8988T (cell line): ENCODE measurements at regions not wholly inside any gene's neighbourhood (a gene's known extent, or its start where the extent isn't known, plus 50 kb on each side); places are given as distances from the start of the nearest gene placed in this dataset.
"Not testable (repeated sequence)": the region's sequence is repeated elsewhere in the genome, so short reads cannot be mapped to it uniquely, and the experiment has no call there.

Experiments
- DNase-seq: peaks from one replicate; pipeline ENCODE4 v3.0.0; 2011

DNA sequence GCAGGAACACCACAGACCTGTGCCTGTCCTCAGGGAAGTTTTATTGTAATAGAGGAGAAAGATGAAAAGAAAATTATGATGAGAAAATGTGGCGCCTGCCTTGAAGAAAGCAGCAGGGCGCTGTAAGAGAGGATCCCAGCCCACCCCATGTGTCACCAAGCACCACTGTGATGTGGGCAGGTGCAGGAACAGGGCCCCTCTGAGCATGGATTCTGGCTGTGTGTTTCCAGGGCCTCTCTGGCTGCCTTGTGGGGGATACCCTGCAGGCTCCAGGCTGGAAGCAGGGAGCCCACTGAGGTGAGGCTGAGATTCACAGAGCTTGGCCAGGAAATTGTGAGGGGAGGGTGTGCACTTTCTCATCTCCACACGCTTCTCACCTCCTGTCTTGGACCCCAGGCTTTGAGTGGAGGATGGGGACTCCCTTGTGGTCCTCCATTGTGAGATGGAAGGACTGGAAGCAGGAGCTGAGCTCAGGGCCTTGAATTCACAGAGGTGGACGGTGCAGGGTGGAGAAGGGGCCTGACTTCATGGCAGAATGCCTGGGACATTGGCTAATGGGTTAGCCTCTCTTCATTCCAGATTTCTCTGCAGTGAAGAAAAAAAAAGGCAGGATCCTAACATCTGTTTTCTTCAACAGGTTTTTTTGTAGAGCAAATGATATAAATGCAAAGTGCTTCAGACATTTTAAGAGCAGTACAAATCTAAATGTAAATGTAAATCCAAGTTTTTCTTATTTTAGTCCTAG lies 246.6 kb upstream of the B3GAT1 start:
- DNase-seq, result no peak

DNA sequence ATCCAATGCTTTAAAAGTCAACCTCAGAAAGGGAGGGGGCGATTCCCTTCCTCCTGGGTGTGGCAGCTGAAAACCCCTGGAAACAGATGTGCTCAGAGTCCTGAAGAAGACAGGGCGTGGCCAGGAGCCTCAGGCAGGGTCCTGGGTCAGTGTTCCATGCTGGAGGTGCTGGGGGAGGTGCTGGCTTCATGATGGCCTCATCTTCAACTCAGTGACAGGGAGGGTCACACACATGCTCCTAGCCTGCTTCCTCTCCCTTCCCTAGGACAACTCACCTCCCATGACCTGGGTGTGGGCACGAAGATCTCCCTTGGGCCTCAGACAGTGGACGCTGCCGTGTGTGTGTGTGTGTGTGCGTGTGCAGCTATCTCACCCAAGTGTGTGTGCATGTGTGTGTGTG lies 245.6 kb upstream of the B3GAT1 start:
- no peak for DNase-seq

DNA sequence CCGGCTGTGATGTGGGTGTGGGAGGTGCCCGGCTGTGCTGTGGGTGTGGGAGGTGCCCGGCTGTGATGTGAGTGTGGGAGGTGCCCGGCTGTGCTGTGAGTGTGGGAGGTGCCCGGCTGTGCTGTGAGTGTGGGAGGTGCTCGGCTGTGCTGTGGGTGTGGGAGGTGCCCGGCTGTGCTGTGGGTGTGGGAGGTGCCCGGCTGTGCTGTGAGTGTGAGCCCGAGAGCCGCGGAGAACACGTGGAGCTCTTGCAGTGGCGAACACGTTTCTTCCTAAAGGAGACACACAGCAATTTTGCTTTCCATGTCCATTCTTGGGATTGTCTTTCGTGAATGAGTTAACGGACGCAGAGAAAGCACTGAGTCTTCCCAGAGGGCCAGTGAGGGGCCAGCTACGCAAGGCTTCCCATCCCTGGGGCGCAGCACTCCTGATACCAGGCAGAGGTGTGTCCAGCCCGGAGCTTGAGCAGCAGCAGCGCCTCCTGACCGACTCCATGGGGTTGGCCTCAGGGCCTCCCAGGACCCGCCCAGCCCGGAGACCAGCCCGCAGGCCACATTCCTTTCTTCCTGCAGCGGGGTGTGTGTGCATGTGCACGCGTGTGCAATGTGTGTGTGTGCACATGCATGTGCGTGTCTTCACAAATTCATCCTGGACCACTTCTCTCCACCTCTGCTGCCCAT lies 245.0 kb upstream of the B3GAT1 start:
- no peak for DNase-seq

DNA sequence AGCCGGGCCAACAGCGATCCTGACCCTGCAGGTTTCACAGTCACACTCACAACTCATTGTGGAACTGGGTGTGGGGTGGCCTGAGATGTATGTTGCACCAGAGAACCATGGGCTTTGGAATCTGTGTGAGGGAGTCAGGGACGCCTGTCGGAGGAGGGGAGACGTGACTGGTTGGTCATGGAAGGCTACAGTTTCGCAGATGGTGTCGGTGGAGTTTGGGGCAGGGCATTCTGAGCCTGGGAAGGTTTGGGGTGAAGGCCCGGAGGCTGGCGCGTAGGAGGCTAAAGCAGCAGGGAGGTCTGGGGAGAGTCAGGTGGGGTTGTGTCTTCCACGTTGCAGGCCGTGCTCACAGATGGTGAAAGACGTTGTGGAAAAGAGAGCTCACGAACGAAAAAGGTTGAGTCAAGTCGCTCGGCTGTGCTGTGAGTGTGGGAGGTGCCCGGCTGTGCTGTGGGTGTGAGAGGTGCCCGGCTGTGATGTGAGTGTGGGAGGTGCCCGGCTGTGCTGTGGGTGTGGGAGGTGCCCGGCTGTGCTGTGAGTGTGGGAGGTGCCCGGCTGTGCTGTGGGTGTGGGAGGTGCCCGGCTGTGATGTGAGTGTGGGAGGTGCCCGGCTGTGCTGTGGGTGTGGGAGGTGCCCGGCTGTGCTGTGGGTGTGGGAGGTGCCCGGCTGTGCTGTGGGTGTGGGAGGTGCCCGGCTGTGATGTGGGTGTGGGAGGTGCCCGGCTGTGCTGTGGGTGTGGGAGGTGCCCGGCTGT lies 244.2 kb upstream of the B3GAT1 start:
- DNase-seq, result not testable (repeated sequence)

DNA sequence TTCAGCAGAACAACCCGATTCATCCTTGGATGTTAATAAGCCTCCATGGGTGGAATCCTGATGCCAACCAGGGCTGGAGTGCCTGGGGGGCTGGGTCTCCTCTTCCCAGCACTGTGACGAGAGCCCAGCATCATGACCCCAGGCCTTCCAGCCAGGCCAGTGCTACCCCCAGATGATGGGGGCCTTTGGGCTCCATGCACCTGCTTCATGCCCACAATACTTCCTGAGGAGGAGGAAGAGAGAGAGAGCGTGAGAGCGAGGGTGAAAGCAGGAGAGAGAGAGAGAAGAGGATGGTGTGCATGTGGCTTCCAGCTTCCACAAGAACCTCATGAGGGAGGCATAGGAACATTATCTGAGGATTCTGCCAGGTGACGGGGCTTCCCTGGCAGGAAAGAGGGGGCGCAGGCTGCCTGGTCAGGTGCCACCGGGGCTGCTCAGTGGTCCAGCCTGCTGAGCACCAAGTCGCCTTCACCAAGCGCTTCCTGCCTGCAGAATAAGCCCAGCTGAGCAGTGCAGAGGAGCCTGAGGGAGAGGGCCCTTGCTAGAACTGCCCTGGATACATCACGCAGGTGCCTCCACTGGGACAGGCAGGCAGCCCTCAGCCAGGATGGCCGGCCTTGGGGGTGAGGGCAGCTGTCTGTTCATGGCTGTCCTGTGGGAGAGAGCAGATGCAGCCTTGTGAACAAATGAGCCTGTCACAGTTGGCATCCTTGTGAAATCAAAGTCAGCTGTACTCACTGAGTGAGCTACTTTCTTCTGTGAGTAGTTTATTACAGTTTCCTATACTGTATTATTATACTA lies 243.3 kb upstream of the B3GAT1 start:
- no peak for DNase-seq

DNA sequence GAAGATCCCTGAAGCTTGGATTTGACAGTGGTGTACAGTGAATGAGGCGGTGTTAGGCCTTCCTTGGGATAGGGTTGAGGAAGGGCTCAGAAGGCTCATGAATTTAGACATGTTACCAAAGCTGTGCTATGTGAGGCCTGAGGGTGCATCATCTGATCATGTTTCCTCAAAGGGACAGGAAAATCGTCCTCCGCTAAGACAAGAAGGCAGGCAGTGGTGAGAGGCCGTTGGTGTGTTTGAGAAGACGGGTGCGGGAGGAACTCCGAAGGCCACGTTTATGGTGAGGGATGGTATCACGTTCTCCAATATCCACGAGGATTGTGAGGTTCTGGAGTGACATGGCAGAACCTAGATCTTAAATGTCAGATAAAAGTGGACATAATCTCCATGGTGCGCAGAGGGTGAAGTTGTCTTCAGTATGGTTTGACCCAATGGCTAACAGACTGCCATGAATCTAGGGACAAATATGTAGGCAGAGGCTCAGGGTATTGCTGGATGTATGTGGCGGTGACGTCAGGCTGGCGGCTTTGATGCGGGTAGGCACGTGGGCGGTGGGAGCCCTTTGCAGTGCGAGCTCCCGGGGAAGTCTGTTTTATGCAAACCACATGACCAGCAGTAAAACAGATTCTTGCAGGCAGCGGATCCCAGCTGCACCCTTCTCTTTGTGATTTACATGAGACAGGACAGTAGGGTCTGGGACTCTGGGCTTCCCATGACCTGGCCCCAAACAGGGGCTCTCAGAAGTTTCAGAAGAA lies 242.3 kb upstream of the B3GAT1 start:
- DNase-seq, result no peak

DNA sequence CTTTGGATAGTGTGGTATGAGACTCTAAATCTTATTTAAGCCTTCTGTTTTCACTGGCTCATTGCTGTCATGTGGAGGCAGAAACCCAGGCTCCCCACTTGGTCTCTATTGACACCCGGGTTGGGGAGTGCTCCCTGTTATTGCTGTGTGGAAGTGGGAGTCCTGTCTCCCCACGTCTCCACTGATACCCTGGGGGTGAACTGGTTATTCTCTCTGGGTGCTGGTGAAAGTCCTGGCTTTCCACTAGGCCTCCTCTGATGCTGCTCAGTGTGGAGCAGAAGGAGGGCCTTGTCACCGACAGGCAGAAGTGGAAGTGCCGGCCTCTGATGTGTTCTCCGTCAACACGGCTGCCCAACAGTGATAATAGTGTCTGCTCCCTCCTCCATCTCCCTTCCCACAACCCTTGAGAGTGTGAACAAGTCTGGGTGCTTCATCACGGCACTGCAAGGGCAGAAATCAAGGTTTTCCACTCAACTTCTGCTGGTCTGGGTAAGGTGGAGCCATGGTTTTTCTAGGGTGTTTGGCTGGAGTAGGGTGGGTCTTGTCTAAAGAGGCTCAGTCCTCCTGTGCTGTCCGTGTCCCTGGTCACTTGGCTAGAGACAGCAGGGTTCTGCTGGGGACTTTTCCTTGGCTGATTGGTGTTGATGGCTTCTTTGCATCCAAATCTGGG lies 240.7 kb upstream of the B3GAT1 start:
- no peak for DNase-seq

DNA sequence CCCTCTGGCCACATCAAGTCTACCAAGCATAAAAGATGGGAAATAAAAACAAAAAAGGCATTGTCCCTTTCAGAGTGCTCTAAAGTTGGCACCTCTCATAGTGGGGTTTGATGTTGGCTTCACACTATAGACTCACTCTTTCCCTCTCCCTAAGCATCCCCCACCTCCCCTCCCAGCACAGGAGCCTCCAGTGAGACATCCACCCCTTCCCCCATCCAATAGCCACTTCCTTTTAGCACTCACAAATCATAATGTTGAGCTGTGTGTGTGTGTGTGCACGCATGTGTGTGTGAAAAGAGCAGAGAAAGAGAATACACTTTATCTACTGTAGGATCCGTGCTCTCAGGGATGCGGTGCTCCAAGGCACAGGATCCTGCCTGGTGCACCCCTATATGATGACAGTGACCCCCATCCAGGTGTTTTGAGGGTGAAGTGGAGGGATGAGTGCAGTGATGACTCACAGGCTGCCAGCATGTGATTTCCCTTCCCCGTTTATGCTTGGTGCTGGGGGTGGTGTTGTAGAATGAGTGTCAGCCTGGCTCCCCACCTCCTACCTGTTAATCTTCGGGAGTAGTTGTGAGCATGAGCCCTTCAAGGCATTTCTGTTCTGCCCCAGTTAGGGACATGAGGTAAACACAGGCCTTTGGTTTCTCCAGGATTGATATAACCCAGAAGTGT lies 235.2 kb upstream of the B3GAT1 start:
- DNase-seq, result no peak

DNA sequence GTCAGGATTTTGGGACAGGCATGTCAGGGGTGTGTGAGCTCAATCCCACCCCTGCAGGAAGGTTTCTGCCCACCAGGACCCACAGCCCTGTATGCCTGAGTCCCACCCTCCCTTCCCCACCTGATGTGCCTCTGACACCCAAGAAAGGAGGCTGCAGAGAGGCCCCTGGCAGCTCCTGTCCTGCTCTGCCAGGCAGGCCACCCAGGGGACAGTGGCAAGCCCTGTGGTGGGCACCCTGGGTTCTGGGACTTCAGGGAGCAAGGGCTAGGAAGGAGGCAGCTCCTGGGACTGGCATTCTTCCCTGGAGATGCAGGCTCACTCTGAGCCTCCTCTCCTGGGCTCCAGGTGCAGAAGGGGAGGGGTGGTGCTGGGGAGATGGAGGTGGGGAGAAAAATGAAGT lies 234.5 kb upstream of the B3GAT1 start:
- no peak for DNase-seq

DNA sequence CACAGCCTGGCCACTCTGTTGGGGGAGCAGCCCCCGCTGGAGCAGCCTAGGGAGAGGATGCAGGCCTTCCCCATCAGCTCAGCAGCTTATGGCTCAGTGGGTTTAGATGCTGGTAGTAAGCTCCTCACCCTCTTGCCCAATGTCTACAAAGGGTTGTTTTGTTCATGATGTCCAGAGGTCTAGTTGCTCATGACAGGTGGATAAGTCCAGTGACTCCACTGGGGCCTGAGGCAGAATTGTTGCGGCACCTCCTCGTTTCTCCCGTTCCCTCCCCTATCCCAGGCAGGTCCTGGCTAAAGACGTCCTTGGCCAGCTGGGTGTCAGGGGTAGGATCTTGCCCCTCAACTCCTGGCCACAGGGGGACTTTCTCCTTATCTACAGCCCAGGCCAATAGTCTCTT lies 233.5 kb upstream of the B3GAT1 start:
- DNase-seq, result no peak

DNA sequence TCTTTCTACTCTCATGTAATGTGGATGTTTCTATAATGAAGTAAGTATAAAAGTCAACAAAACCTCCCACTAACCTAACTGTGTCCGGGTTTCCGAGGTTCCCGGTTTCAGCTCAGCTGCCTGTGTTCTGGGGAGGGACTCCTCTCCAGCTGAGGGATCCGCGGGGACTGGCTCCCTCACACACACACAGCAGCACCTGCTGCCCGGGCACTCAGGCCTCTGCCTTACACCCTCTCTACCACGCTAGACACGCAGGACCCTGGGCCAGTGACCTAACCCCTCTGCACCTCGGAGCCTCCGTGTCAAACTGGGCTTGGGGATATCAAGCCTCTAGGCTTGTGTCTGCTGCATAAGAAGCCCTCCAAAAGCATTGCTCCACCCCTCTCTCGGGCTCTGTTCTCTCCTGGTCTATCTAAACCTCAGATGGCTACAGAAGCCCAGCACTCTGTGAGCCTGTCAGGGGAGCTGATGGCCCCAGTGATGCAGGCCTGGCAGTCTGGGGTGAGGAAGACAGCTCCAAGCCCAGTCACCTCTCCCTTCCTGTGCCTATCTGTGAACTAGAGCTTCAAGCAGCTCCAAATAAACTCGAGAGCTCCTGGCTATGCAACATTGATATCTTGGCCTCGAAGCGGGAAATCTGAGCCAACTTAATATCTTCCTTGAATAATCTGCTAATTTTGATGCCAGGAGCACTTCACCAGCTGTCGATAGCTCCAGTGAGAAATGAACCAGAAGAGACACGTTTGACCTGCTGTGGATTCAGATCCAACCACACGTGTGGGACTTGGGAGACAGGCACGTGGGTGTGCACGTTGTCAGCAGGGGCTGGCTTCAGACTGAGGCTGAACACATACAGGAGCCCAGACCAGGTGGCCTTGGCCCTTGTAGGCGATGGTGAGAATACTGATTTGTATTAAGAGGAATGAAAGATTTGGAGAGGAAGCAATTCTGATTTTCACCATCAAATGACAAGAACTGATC lies 232.7 kb upstream of the B3GAT1 start:
- no peak for DNase-seq

DNA sequence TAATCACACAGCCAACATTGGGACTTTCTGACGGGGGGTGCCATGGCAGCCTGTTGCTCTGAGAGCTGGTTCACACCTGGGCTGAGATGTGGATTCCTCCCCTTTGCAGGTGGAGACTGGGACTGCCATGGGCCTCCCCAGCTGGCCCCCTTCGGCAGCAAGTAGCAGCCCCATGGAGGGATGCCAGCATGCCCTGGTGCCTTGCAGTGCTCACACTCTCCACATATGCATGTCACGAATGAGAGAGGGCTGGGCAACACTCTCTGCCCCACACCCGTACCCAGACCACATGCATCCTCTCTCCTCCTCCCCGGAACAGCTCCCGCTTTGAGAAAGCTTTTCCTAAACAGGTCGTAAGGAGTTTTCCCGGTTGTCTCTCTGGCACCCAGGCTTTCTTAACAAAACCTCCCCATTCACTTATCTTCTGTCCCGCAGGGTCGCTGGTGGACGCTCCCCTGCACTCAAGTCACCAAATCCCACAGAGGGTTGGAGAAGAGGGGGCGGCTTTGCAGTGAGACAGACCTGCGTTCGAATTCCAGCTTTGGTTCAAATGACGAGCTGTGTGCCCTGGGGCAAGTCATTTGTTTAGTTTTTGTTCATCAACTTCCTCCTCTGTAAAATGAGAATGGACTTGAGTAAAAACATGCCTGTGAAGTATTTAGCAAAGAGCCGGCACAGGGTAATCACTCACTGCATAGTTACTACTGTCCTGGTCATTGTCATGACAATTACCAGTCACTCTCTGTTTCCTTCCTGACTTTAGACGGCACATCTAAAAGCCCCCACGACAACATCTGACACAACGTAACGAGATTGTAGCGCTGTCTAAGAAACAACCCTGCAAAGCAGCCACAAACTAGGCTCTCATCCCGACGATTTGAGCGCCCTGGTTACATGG lies 231.3 kb upstream of the B3GAT1 start:
- DNase-seq, result no peak

DNA sequence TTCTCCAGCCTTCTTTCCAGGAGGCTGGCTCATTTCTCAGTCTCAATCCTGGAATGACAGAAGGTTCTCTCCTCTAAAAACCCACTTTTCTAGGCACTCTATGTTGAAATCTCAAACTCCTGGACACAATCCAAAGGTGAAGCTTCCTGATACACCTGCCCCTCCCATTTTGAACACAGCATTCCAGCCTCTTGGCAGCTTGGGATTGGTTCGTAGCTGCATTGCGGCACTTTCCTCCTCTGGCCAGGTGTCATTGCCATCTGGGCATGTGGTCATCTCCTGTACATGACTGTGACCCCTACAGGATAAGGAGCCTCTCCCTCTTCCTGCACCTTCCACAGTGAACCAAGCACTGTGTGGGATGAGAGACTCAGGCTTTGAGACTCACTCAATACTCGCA lies 230.2 kb upstream of the B3GAT1 start:
- DNase-seq, result no peak

DNA sequence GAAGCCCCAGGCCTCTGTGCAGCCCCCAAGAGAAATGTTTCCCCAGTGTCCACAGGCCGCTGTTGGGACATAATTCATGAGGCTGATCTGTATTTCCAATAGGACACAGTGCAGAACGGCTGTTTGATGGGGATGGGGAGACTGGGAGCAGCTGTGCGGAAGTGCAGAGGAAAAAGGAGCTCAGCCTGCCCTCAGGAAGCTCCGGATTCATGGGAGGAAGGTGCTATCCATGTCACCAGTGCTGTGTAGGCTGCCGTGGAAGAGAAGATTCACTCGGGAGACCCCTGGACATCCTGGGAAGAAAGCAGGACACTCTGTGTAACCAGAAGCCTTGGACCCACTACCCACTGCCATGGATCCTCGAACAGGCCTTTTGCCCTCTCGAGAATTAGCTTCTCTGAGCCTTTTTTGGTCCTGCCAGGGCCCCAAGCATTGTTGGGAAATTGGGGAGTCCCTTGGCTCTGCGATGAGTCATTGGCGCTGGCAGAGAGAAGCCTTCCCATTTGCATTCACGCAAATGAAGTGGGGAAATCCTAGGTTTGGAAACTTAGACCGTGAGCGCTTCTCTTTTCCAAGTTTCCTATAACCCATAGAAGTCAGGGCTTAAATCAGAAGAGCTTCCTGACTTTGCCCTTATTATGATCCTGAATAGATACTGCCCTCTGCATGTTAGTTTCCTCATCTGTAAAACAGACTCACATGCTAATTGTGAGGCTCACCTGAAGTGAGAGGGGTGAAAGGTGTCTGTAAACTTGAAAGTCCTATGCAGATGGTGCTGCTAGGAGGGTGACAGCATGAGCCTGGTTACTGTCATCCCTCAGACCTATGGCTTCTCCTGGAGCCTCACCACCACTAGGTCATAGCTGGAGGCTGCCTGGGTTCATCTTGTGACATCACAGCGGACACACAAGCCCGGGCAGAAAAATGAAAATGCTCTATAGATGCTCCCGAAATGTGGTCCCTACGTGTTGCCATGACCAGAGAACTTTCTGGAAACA lies 229.2 kb upstream of the B3GAT1 start:
- DNase-seq, result no peak

DNA sequence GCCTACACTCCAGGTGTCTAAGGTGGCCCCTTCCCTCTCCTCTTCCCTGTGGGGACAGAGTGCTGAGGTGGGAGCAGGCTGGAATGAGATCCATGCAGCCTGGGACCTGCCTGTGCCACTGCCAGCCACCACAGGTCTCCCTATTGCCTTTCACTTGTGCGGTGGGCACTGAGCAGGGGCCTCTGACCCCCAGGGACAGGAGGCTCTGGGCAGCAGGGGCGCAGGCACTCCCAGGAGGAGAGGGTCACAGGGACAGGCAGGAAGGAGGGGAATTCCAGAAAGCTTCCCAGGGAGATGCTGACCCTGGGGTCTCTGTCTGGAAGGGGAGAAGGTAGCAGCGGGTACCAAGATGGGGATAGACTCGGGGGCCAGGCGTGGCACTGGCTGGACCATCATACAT lies 228.5 kb upstream of the B3GAT1 start:
- no peak for DNase-seq

DNA sequence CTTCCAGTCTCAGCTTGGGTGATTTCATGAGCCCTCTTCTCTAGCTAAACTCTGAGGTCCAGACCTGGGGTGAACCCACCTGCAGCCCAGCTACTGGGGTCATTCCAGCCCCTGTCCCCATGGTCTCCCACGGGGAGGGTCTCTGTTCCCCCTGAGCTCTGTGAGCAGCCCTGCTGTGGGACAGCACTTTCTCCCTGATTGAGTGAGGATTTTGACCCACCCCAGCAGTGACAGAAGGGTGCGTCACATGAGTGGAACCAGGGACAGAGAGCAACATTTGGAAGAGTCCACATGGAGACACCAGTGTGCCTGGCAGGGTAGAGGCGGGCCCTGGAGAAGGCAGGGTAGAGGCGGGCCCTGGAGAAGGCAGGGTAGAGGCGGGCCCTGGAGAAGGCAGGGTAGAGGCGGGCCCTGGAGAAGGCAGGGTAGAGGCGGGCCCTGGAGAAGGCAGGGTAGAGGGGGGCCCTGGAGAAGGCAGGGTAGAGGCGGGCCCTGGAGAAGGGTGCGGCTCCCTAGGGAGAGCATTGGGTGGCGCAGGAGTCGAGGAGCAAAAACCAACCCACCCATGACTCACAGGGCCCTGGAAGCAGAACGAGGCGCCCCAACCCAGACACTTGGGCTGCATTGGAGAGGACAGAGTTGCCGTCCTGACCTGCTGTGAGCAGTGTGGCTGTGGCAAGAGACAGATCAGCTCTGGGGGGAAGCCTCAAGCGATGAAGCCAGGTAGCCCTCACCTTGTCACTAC lies 227.7 kb upstream of the B3GAT1 start:
- DNase-seq, result no peak
